ENCODE measurements at regions not wholly inside any gene's neighbourhood (a gene's known extent, or its start where the extent isn't known, plus 50 kb on each side); places are given as distances from the start of the nearest gene placed in this dataset.

- no peak for TF ChIP-seq CTCF (IDR thresholded peaks at IDR 0.05; ENCODE audit: low read length)
- TF ChIP-seq EZH2 (IDR thresholded peaks at IDR 0.05; ENCODE audit: borderline replicate concordance, low read length) = no peak
These were observed 272.9 kb downstream of the LNPK start for GRCh38 chr2:175729049-175729706.
